ENCODE measurements at regions not wholly inside any gene's neighbourhood (a gene's known extent, or its start where the extent isn't known, plus 50 kb on each side); places are given as distances from the start of the nearest gene placed in this dataset.

- no peak for FAIRE-seq
- TF ChIP-seq POLR2A (IDR thresholded peaks at IDR 0.05; ENCODE audit: low read depth, low read length) (no peak), TAF1 (IDR thresholded peaks at IDR 0.05; ENCODE audit: low read depth, low read length) (no peak), SPI1 (IDR thresholded peaks at IDR 0.05; ENCODE audit: low read depth, low read length) (no peak), POU2F2 (IDR thresholded peaks at IDR 0.05; ENCODE audit: low read depth, low read length) (no peak), PAX5 (IDR thresholded peaks at IDR 0.05; ENCODE audit: insufficient read depth, low read length, severe bottlenecking) (no peak), POLR2AphosphoS5 (IDR thresholded peaks at IDR 0.05; ENCODE audit: low read depth, low read length) (no peak)
- no peak for DNase-seq (ENCODE audit: insufficient read length, low spot score)
Measured at GRCh38 chr16:86359571-86359970, 150.8 kb upstream of the FOXF1 start.

DNA sequence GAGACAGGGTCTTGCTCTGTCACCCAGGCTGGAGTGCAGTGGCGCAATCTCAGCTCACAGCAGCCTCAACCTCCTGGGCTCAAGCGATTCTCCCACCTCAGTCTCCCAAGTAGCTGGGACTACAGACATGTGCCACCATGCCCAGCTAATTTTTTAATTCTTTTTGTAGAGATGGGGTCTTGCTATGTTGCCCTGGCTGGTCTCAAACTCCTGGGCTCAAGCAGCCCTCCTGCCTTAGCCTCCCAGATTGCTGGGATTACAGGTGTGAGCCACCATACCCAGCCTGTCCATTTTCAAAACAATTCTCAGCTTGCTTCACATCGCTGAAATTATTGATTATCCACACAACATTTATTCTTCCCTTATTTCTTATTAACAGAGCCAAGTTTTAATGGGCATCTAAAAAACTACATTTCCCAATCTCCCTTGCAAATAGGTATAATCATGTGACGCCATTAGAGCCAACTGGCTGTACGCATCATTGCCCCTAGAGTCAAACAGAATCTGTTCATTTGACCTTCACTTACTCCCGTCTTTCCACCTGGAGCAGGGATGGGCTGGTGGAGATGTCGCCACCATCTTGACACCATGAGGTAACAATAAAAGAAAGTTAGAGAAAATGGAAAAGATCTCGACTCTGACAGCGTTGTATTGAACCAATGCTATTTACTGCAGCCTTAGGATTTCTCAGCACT lies 148.0 kb upstream of the FOXF1 start:
- TF ChIP-seq SPI1 (IDR thresholded peaks at IDR 0.05; ENCODE audit: low read depth, low read length) (no peak), POLR2A (IDR thresholded peaks at IDR 0.05; ENCODE audit: low read depth, low read length) (no peak), POLR2AphosphoS5 (IDR thresholded peaks at IDR 0.05; ENCODE audit: low read depth, low read length) (no peak), TAF1 (IDR thresholded peaks at IDR 0.05; ENCODE audit: low read depth, low read length) (no peak), POU2F2 (IDR thresholded peaks at IDR 0.05; ENCODE audit: low read depth, low read length) (no peak), PAX5 (IDR thresholded peaks at IDR 0.05; ENCODE audit: insufficient read depth, low read length, severe bottlenecking) (no peak)
- no peak for DNase-seq (ENCODE audit: insufficient read length, low spot score)
- FAIRE-seq, result no peak

- DNase-seq (ENCODE audit: insufficient read length, low spot score) (no peak), FAIRE-seq (no peak)
- TF ChIP-seq POLR2AphosphoS5 (IDR thresholded peaks at IDR 0.05; ENCODE audit: low read depth, low read length), result no peak
- TF ChIP-seq PAX5 (IDR thresholded peaks at IDR 0.05; ENCODE audit: insufficient read depth, low read length, severe bottlenecking), result no peak
- no peak for TF ChIP-seq POLR2A (IDR thresholded peaks at IDR 0.05; ENCODE audit: low read depth, low read length)
- TF ChIP-seq SPI1 (IDR thresholded peaks at IDR 0.05; ENCODE audit: low read depth, low read length), result no peak
- no peak for TF ChIP-seq POU2F2 (IDR thresholded peaks at IDR 0.05; ENCODE audit: low read depth, low read length)
- TF ChIP-seq TAF1 (IDR thresholded peaks at IDR 0.05; ENCODE audit: low read depth, low read length), result no peak
Measured at GRCh38 chr16:86363057-86363490, 147.3 kb upstream of the FOXF1 start.

- no peak for TF ChIP-seq SPI1 (IDR thresholded peaks at IDR 0.05; ENCODE audit: low read depth, low read length)
- no peak for TF ChIP-seq PAX5 (IDR thresholded peaks at IDR 0.05; ENCODE audit: insufficient read depth, low read length, severe bottlenecking)
- TF ChIP-seq POU2F2 (IDR thresholded peaks at IDR 0.05; ENCODE audit: low read depth, low read length), result no peak
- no peak for TF ChIP-seq TAF1 (IDR thresholded peaks at IDR 0.05; ENCODE audit: low read depth, low read length)
- no peak for TF ChIP-seq POLR2AphosphoS5 (IDR thresholded peaks at IDR 0.05; ENCODE audit: low read depth, low read length)
- TF ChIP-seq POLR2A (IDR thresholded peaks at IDR 0.05; ENCODE audit: low read depth, low read length), result no peak
Measured at GRCh38 chr16:86363836-86364618, 146.3 kb upstream of the FOXF1 start.

GRCh38 chr16:86364653-86365380 lies 145.5 kb upstream of the FOXF1 start:
- FAIRE-seq, result no peak
- DNase-seq (ENCODE audit: insufficient read length, low spot score), result no peak
- no peak for TF ChIP-seq TAF1 (IDR thresholded peaks at IDR 0.05; ENCODE audit: low read depth, low read length)
- no peak for TF ChIP-seq PAX5 (IDR thresholded peaks at IDR 0.05; ENCODE audit: insufficient read depth, low read length, severe bottlenecking)
- TF ChIP-seq POU2F2 (IDR thresholded peaks at IDR 0.05; ENCODE audit: low read depth, low read length), result no peak
- TF ChIP-seq POLR2A (IDR thresholded peaks at IDR 0.05; ENCODE audit: low read depth, low read length), result no peak
- no peak for TF ChIP-seq SPI1 (IDR thresholded peaks at IDR 0.05; ENCODE audit: low read depth, low read length)
- TF ChIP-seq POLR2AphosphoS5 (IDR thresholded peaks at IDR 0.05; ENCODE audit: low read depth, low read length), result no peak

More at GRCh38 chr16:86363836-86364618, 146.3 kb upstream of the FOXF1 start:
- no peak for FAIRE-seq
- DNase-seq (ENCODE audit: insufficient read length, low spot score), result no peak

DNA sequence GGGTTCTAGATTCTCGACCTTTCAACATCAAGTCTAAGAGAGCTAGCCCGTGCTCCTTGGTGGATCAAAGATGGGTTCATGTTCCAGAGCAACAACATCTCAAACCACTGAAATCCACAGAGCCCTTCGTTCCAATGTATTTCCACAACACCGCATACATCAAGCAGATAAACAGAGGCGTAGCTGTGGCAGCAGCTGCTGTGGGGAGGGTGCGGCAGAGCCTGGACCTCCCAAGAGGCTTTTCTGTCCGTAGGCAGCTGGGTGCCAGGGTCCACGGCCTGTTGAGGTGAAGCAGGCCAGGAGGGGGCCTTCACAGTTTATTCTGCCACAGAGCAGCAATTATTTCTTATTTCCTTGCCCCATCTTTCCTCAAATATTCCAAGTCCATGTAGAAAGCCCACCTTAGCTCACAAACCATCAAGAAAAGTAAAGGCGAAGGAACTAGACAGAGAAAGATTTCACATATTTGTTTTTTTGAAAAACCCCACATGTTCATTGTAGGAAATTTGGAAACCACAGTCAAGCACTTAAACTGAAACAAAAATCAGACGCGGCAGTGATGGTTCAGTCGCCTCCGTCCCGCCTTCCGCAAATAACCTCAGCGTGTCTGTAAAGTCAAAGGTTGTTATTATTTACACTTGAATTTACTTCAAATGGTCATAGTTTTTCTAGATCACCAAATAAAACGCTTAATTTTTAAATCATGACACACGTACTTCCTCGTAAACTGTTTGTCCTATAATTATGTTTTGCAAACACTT lies 144.6 kb upstream of the FOXF1 start:
- no peak for TF ChIP-seq TAF1 (IDR thresholded peaks at IDR 0.05; ENCODE audit: low read depth, low read length)
- TF ChIP-seq POLR2A (IDR thresholded peaks at IDR 0.05; ENCODE audit: low read depth, low read length), result no peak
- no peak for TF ChIP-seq PAX5 (IDR thresholded peaks at IDR 0.05; ENCODE audit: insufficient read depth, low read length, severe bottlenecking)
- TF ChIP-seq POLR2AphosphoS5 (IDR thresholded peaks at IDR 0.05; ENCODE audit: low read depth, low read length), result no peak
- no peak for TF ChIP-seq SPI1 (IDR thresholded peaks at IDR 0.05; ENCODE audit: low read depth, low read length)
- no peak for TF ChIP-seq POU2F2 (IDR thresholded peaks at IDR 0.05; ENCODE audit: low read depth, low read length)
- FAIRE-seq (no peak), DNase-seq (ENCODE audit: insufficient read length, low spot score) (no peak)

GRCh38 chr16:86366481-86366880 lies 143.8 kb upstream of the FOXF1 start:
- FAIRE-seq, result no peak
- TF ChIP-seq POLR2A (IDR thresholded peaks at IDR 0.05; ENCODE audit: low read depth, low read length) (no peak), POLR2AphosphoS5 (IDR thresholded peaks at IDR 0.05; ENCODE audit: low read depth, low read length) (no peak), SPI1 (IDR thresholded peaks at IDR 0.05; ENCODE audit: low read depth, low read length) (no peak), TAF1 (IDR thresholded peaks at IDR 0.05; ENCODE audit: low read depth, low read length) (no peak), POU2F2 (IDR thresholded peaks at IDR 0.05; ENCODE audit: low read depth, low read length) (no peak), PAX5 (IDR thresholded peaks at IDR 0.05; ENCODE audit: insufficient read depth, low read length, severe bottlenecking) (no peak)

GRCh38 chr16:86367291-86368072 lies 142.8 kb upstream of the FOXF1 start:
- FAIRE-seq, result no peak
- no peak for TF ChIP-seq POLR2A (IDR thresholded peaks at IDR 0.05; ENCODE audit: low read depth, low read length)
- TF ChIP-seq POU2F2 (IDR thresholded peaks at IDR 0.05; ENCODE audit: low read depth, low read length), result no peak
- TF ChIP-seq TAF1 (IDR thresholded peaks at IDR 0.05; ENCODE audit: low read depth, low read length), result no peak
- TF ChIP-seq PAX5 (IDR thresholded peaks at IDR 0.05; ENCODE audit: insufficient read depth, low read length, severe bottlenecking), result no peak
- TF ChIP-seq SPI1 (IDR thresholded peaks at IDR 0.05; ENCODE audit: low read depth, low read length), result no peak
- TF ChIP-seq POLR2AphosphoS5 (IDR thresholded peaks at IDR 0.05; ENCODE audit: low read depth, low read length), result no peak
- DNase-seq (ENCODE audit: insufficient read length, low spot score), result no peak

More at GRCh38 chr16:86366481-86366880, 143.8 kb upstream of the FOXF1 start:
- no peak for DNase-seq (ENCODE audit: insufficient read length, low spot score)
